Right hindlimb (tissue), 1 donor: ENCODE measurements at regions not wholly inside any gene's neighbourhood (a gene's known extent, or its start where the extent isn't known, plus 50 kb on each side); places are given as distances from the start of the nearest gene placed in this dataset.
"Not testable (repeated sequence)": the region's sequence is repeated elsewhere in the genome, so short reads cannot be mapped to it uniquely, and the experiment has no call there.

Source experiments
- DNase-seq: peaks from one replicate; pipeline ENCODE4 v3.0.0-alpha.2; 2018

GRCh38 chr10:123221418-123221817 is 67.2 kb downstream of the BUB3 start:
- DNase-seq = no peak

GRCh38 chr10:123222832-123223231 is 68.6 kb downstream of the BUB3 start:
- no peak for DNase-seq

GRCh38 chr10:123227706-123228105 is 73.5 kb downstream of the BUB3 start:
- no peak for DNase-seq

GRCh38 chr10:123229927-123230630 is 75.9 kb downstream of the BUB3 start:
- no peak for DNase-seq

- DNase-seq = not testable (repeated sequence)
Observed at GRCh38 chr10:123232879-123233278, 78.7 kb downstream of the BUB3 start.

- not testable (repeated sequence) for DNase-seq
Observed at GRCh38 chr10:123235014-123235413, 80.8 kb downstream of the BUB3 start.

- DNase-seq = no peak
Observed at GRCh38 chr10:123236126-123236525, 81.9 kb downstream of the BUB3 start.

- no peak for DNase-seq
Observed at GRCh38 chr10:123240250-123240649, 86.0 kb downstream of the BUB3 start.

GRCh38 chr10:123240776-123241175 is 86.6 kb downstream of the BUB3 start:
- no peak for DNase-seq

GRCh38 chr10:123241391-123242141 is 87.4 kb downstream of the BUB3 start:
- DNase-seq = no peak

GRCh38 chr10:123244747-123245146 is 90.5 kb downstream of the BUB3 start:
- no peak for DNase-seq

GRCh38 chr10:123245264-123245663 is 91.1 kb downstream of the BUB3 start:
- DNase-seq = no peak

GRCh38 chr10:123249894-123250293 is 95.7 kb downstream of the BUB3 start:
- DNase-seq = peak; percentile 28

GRCh38 chr10:123250640-123251039 is 96.4 kb downstream of the BUB3 start:
- no peak for DNase-seq

- no peak for DNase-seq
Observed at GRCh38 chr10:123252779-123253178, 98.6 kb downstream of the BUB3 start.

GRCh38 chr10:123254343-123254742 is 100.1 kb downstream of the BUB3 start:
- not testable (repeated sequence) for DNase-seq

GRCh38 chr10:123257904-123258456 is 103.8 kb downstream of the BUB3 start:
- DNase-seq = no peak

GRCh38 chr10:123259081-123259480 is 104.9 kb downstream of the BUB3 start:
- DNase-seq = no peak

GRCh38 chr10:123259791-123260190 is 105.6 kb downstream of the BUB3 start:
- DNase-seq = no peak

- DNase-seq = no peak
Observed at GRCh38 chr10:123262456-123262855, 108.3 kb downstream of the BUB3 start.

- no peak for DNase-seq
Observed at GRCh38 chr10:123266971-123267370, 112.8 kb downstream of the BUB3 start.

GRCh38 chr10:123269017-123269552 is 114.9 kb downstream of the BUB3 start:
- DNase-seq = no peak

- DNase-seq = no peak
Observed at GRCh38 chr10:123269675-123270074, 115.5 kb downstream of the BUB3 start.

- no peak for DNase-seq
Observed at GRCh38 chr10:123270221-123270620, 116.0 kb downstream of the BUB3 start.
